K562 (cell line): ENCODE measurements at regions not wholly inside any gene's neighbourhood (a gene's known extent, or its start where the extent isn't known, plus 50 kb on each side); places are given as distances from the start of the nearest gene placed in this dataset.

Source experiments
- ATAC-seq: fragments of 200-7000 bp; cut with Tn5 transposase; 3 replicates; pipeline ENCODE4 v1.9.1; 2020; ENCODE audit warnings: moderate library complexity
- BruUV-seq: library from RNA; stranded (reverse); fragments of 400-500 nt; replicated peaks from 2 replicates; lab custom pipeline; 2021; lab: Mats Ljungman, UMichigan
- CTCF ChIA-PET: fragments of 300-600 bp; formaldehyde crosslinking; extraction: SDS; loops from one replicate; lab custom pipeline; 2021; ENCODE audit warnings: low intra/inter-chr PET ratio; lab: Yijun Ruan, JAX
- POLR2A ChIA-PET: fragments of 300-600, 350-650 bp; sonication (Branson Sonifier 250); formaldehyde crosslinking; extraction: SDS; loops from one replicate; lab custom pipeline; 2021; ENCODE audit warnings: antibody characterized with exemption, inconsistent platforms; lab: Yijun Ruan, JAX
- DNase-seq, 4 experiments: peaks; one replicate each; pipeline versions ENCODE4 v3.0.0 to v3.0.0-alpha.2; 2011 to 2018; ENCODE audit warnings: low spot score in 3 of 4, mixed read lengths in 3 of 4; ENCODE audit errors: extremely low read depth in 1 of 4
- FAIRE-seq: peaks from 2 replicates; lab custom pipeline; 2011; peaks lifted over from hg19 to GRCh38; lab: Jason Lieb, UNC
- H2AFZ ChIP-seq: 2 replicates; pipeline ENCODE4 v1.6.0; 2011; ENCODE audit warnings: low read depth, low read length, control low read depth, inconsistent platforms
- H3K27ac ChIP-seq: fragments of 200-600 bp; 3 replicates; pipeline ENCODE4 v1.8.0; 2011; ENCODE audit warnings: low read depth, mild to moderate bottlenecking, control low read depth, inconsistent platforms, low read length, moderate library complexity, mixed read lengths; ENCODE audit errors: extremely low read depth
- H3K27me3 ChIP-seq, 2 experiments: fragments of 300-600 bp in 1 of 2; 2 replicates in 1 of 2; 3 replicates in 1 of 2; pipeline versions ENCODE4 v1.6.0 to v1.8.0; 2011; ENCODE audit warnings: inconsistent platforms in 2 of 2, low read length in 2 of 2, mild to moderate bottlenecking in 1 of 2, mixed read lengths in 1 of 2, moderate library complexity in 1 of 2; ENCODE audit not compliant: control insufficient read depth in 2 of 2, insufficient read depth in 2 of 2
- H3K36me3 ChIP-seq: fragments of 300-600 bp; 3 replicates; pipeline ENCODE4 v1.8.0; 2011; ENCODE audit warnings: mild to moderate bottlenecking, low read length, inconsistent platforms; ENCODE audit not compliant: control insufficient read depth, insufficient read depth
- H3K4me1 ChIP-seq, 2 experiments: fragments of 200-600 bp in 1 of 2; replicated peaks in 1 of 2; 2 replicates in 1 of 2; 3 replicates in 1 of 2; pipeline versions ENCODE4 v1.5.1 to v1.8.0; 2011; ENCODE audit warnings: inconsistent platforms in 2 of 2, low read length in 2 of 2, mild to moderate bottlenecking in 1 of 2, mixed read lengths in 1 of 2, moderate library complexity in 1 of 2; ENCODE audit not compliant: control insufficient read depth in 2 of 2, insufficient read depth in 2 of 2
- H3K4me2 ChIP-seq: 2 replicates; pipeline ENCODE4 v1.6.1; 2011; ENCODE audit warnings: low read length, control low read depth, inconsistent platforms, mixed read lengths; ENCODE audit not compliant: insufficient read depth
- H3K4me3 ChIP-seq: fragments of 200-600 bp; sonication (generic), shearing (Covaris generic); 2 replicates; pipeline ENCODE4 v1.5.1; 2016; ENCODE audit warnings: control low read depth, inconsistent platforms
- H3K79me2 ChIP-seq: fragments of 200-600 bp; 3 replicates; pipeline ENCODE4 v1.8.0; 2011; ENCODE audit warnings: low read length, inconsistent platforms; ENCODE audit not compliant: control insufficient read depth, insufficient read depth
- H3K9ac ChIP-seq, 2 experiments: 2 replicates each; pipeline versions ENCODE4 v1.6.0 to v1.6.1; 2011; ENCODE audit warnings: low read depth in 2 of 2, low read length in 2 of 2, control low read depth in 1 of 2, inconsistent platforms in 1 of 2, mild to moderate bottlenecking in 1 of 2, mixed read lengths in 1 of 2; ENCODE audit not compliant: insufficient read depth in 1 of 2
- H3K9me1 ChIP-seq: one replicate; pipeline ENCODE4 v1.6.0; 2011; ENCODE audit warnings: inconsistent platforms, mild to moderate bottlenecking, low read length, moderate library complexity; ENCODE audit not compliant: control insufficient read depth, insufficient read depth
- H3K9me3 ChIP-seq: replicated peaks from 2 replicates; pipeline ENCODE4 v1.5.1; 2011; ENCODE audit warnings: low read depth, low read length, inconsistent platforms; ENCODE audit not compliant: control insufficient read depth, insufficient read depth
- H4K20me1 ChIP-seq: replicated peaks from 2 replicates; pipeline ENCODE4 v1.6.1; 2011; ENCODE audit warnings: low read length, inconsistent platforms, mixed read lengths; ENCODE audit not compliant: control insufficient read depth, insufficient read depth
- BACH1 ChIP-seq: fragments of 200-800 bp; sonication (Bioruptor generic); IDR thresholded peaks from 2 replicates; pipeline ENCODE4 v1.6.1; 2016; ENCODE audit warnings: missing genetic modification characterization, missing compliant biosample characterization
- CAMTA2 ChIP-seq: fragments of 250-450 bp; sonication (Bioruptor Pico); conservative IDR thresholded peaks from 2 replicates; pipeline ENCODE4 v1.5.1; 2022
- CXXC5 ChIP-seq: fragments of 250-450 bp; sonication (Bioruptor Pico); IDR thresholded peaks from 2 replicates; pipeline ENCODE4 v1.8.0; 2022; ENCODE audit warnings: inconsistent platforms, mild to moderate bottlenecking, moderate library complexity
- FOXA3 ChIP-seq, 2 experiments: fragments of 450-650 bp in 1 of 2; sonication (generic) in 1 of 2; formaldehyde crosslinking; IDR thresholded peaks in 1 of 2; conservative IDR thresholded peaks in 1 of 2; 2 replicates each; pipeline versions ENCODE4 v1.4.0 to v1.8.0; 2020 to 2022; ENCODE audit warnings: mild to moderate bottlenecking in 2 of 2, missing genetic modification reagents in 1 of 2
- HIVEP1 ChIP-seq: fragments of 250-450 bp; sonication (Bioruptor Pico); IDR thresholded peaks from 2 replicates; pipeline ENCODE4 v1.4.0; 2020; ENCODE audit warnings: mild to moderate bottlenecking
- JUN ChIP-seq, 2 experiments: sonication (generic) in 1 of 2; formaldehyde crosslinking in 1 of 2; IDR thresholded peaks; 2 replicates each; pipeline versions ENCODE4 v1.6.1 to v1.8.0; 2012 to 2022; ENCODE audit warnings: borderline replicate concordance in 2 of 2, mild to moderate bottlenecking in 2 of 2, improper control_type of control experiment in 1 of 2, low read depth in 1 of 2, low read length in 1 of 2, missing genetic modification reagents in 1 of 2
- MECOM ChIP-seq: fragments of 250-450 bp; sonication (Bioruptor Pico); IDR thresholded peaks from 2 replicates; pipeline ENCODE4 v1.8.0; 2022; ENCODE audit warnings: inconsistent platforms
- NR2C1 ChIP-seq, 2 experiments: fragments of 450-650 bp; IDR thresholded peaks; 2 replicates each; pipeline ENCODE4 v1.6.1; 2017; ENCODE audit warnings: mild to moderate bottlenecking in 2 of 2, antibody characterized with exemption in 1 of 2, inconsistent platforms in 1 of 2, missing compliant biosample characterization in 1 of 2, missing genetic modification characterization in 1 of 2
- PHF20 ChIP-seq: fragments of 450-650 bp; IDR thresholded peaks from 2 replicates; pipeline ENCODE4 v1.6.1; 2018; ENCODE audit not compliant: partially characterized antibody
- SIN3B ChIP-seq: fragments of 450-650 bp; IDR thresholded peaks from 2 replicates; pipeline ENCODE4 v1.6.1; 2017; ENCODE audit warnings: low read depth, mild to moderate bottlenecking, moderate library complexity
- SIX5 ChIP-seq, 2 experiments: IDR thresholded peaks; 2 replicates each; pipeline ENCODE4 v1.6.1; 2011; ENCODE audit warnings: low read length in 2 of 2, borderline replicate concordance in 1 of 2, low read depth in 1 of 2, mild to moderate bottlenecking in 1 of 2, moderate library complexity in 1 of 2; ENCODE audit not compliant: insufficient read depth in 1 of 2
- SRSF1 ChIP-seq: fragments of 200-400 bp; formaldehyde crosslinking; IDR thresholded peaks from 2 replicates; pipeline ENCODE4 v1.6.1; 2017; ENCODE audit warnings: mild to moderate bottlenecking, low read depth, low read length, moderate library complexity
- SRSF3 ChIP-seq: fragments of 200-400 bp; formaldehyde crosslinking; IDR thresholded peaks from 2 replicates; pipeline ENCODE4 v1.6.1; 2016; ENCODE audit warnings: mild to moderate bottlenecking, low read length, moderate library complexity; ENCODE audit not compliant: insufficient read depth
- TCF7L2 ChIP-seq: fragments of 150-350 bp; IDR thresholded peaks from 2 replicates; pipeline ENCODE4 v1.6.1; 2016; ENCODE audit warnings: low read depth, mild to moderate bottlenecking, low read length, moderate library complexity
- YY1 ChIP-seq, 3 experiments: IDR thresholded peaks; 2 replicates each; pipeline ENCODE4 v1.6.1; 2011; ENCODE audit warnings: low read length in 2 of 3, mild to moderate bottlenecking in 2 of 3, moderate library complexity in 2 of 3, borderline replicate concordance in 1 of 3, control low read depth in 1 of 3, low read depth in 1 of 3; ENCODE audit not compliant: insufficient read depth in 3 of 3, insufficient replicate concordance in 2 of 3, control insufficient read depth in 1 of 3, insufficient read length in 1 of 3; ENCODE audit errors: extremely low read depth in 1 of 3
- ZC3H11A ChIP-seq: IDR thresholded peaks from 2 replicates; pipeline ENCODE4 v1.6.1; 2012; ENCODE audit warnings: low read depth, low read length, improper control_type of control experiment
- ZKSCAN8 ChIP-seq: fragments of 200-800 bp; sonication (Bioruptor generic); IDR thresholded peaks from 2 replicates; pipeline ENCODE4 v1.6.1; 2016; ENCODE audit warnings: missing genetic modification characterization, missing compliant biosample characterization
- WGBS: fragments of 100-300 bp; shearing (Covaris generic); methylation state at CpG from one replicate; pipeline ENCODE4 v1.1.6; 2016; ENCODE audit warnings: low coverage, mixed read lengths; ENCODE audit not compliant: insufficient coverage; ENCODE audit errors: missing lambda C conversion rate; 5-methylcytosine and 5-hydroxymethylcytosine counted together
- in situ Hi-C: fragments of 300-500 bp; cut with MboI; formaldehyde crosslinking; loops from 4 replicates; pipeline ENCODE4 v1.15.0; 2018; ENCODE audit warnings: inconsistent platforms, mixed read lengths
- intact Hi-C: fragments of 100-400 bp; cut with micrococcal nuclease; formaldehyde crosslinking; loops from 2 replicates; pipeline ENCODE4 v1.14.2; 2022
- TF ChIP-seq, protein P1 (sequence below): fragments of 250-450 bp; sonication (Bioruptor Pico); IDR thresholded peaks from 2 replicates; pipeline ENCODE4 v1.8.0; 2021; ENCODE audit warnings: moderate library complexity, mild to moderate bottlenecking, inconsistent platforms
- TF ChIP-seq, protein P2 (sequence below): fragments of 250-450 bp; sonication (Bioruptor Pico); IDR thresholded peaks from 2 replicates; pipeline ENCODE4 v1.5.1; 2021; ENCODE audit warnings: mild to moderate bottlenecking

DNA sequence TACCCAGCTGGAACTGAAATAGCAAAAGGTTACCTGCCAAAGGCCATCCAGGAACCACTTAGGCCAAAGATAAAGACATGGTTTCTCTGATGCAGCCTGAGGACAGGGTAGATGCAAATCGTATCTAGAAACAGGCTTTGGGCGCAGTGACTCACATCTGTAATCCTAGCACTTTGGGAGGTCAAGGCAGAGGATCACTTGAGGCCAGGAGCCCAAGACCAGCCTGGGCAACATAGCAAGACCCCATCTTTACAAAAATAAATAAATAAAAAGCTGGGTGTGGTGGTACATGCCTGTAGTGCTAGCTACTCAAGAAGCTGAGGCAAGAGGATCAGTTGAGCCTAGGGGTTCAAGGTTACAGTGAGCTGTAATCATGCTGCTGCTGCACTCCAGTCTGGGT, 52.9 kb upstream of the RNF144B start:
- DNase-seq: no peak
- intact Hi-C loops: no loop called here
- ATAC-seq: no peak
- no peak overlapping the region for H3K27ac ChIP-seq
- no peaks in the 10 kb centered on the region for H3K9me3 ChIP-seq
- TF ChIP-seq JUN (IDR thresholded peaks at IDR 0.05; ENCODE audit: borderline replicate concordance, low read depth, low read length) (no peak), JUN (CRISPR knock-in tag; IDR thresholded peaks at IDR 0.05; ENCODE audit: borderline replicate concordance) (no peak), SRSF3 (no peak), SIX5 (IDR thresholded peaks at IDR 0.05; ENCODE audit: borderline replicate concordance in 1 of 2, insufficient read depth in 1 of 2, low read depth in 1 of 2, low read length in 2 of 2) (no peak), CAMTA2 (no peak), TCF7L2 (no peak), YY1 (IDR thresholded peaks at IDR 0.05; ENCODE audit: borderline replicate concordance in 1 of 3, control insufficient read depth in 1 of 3, extremely low read depth in 1 of 3, insufficient read depth in 3 of 3, insufficient read length in 1 of 3, insufficient replicate concordance in 2 of 3, low read depth in 1 of 3, low read length in 2 of 3) (no peak), MECOM (no peak), PHF20 (no peak), CXXC5 (no peak), BACH1 (tag) (no peak), ZC3H11A (no peak), HIVEP1 (CRISPR knock-in tag) (no peak), NR2C1 (IDR thresholded peaks at IDR 0.05) (no peak), NR2C1 (tag; IDR thresholded peaks at IDR 0.05) (no peak), SIN3B (no peak), SRSF1 (no peak), ZKSCAN8 (CRISPR knock-in tag) (no peak), FOXA3 (CRISPR knock-in tag; conservative IDR thresholded peaks at IDR 0.05 in 1 of 2, IDR thresholded peaks at IDR 0.05 in 1 of 2) (no peak)
- TF ChIP-seq, protein P1, sequence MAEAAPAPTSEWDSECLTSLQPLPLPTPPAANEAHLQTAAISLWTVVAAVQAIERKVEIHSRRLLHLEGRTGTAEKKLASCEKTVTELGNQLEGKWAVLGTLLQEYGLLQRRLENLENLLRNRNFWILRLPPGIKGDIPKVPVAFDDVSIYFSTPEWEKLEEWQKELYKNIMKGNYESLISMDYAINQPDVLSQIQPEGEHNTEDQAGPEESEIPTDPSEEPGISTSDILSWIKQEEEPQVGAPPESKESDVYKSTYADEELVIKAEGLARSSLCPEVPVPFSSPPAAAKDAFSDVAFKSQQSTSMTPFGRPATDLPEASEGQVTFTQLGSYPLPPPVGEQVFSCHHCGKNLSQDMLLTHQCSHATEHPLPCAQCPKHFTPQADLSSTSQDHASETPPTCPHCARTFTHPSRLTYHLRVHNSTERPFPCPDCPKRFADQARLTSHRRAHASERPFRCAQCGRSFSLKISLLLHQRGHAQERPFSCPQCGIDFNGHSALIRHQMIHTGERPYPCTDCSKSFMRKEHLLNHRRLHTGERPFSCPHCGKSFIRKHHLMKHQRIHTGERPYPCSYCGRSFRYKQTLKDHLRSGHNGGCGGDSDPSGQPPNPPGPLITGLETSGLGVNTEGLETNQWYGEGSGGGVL (CRISPR knock-in tag): no peak
- TF ChIP-seq, protein P2, sequence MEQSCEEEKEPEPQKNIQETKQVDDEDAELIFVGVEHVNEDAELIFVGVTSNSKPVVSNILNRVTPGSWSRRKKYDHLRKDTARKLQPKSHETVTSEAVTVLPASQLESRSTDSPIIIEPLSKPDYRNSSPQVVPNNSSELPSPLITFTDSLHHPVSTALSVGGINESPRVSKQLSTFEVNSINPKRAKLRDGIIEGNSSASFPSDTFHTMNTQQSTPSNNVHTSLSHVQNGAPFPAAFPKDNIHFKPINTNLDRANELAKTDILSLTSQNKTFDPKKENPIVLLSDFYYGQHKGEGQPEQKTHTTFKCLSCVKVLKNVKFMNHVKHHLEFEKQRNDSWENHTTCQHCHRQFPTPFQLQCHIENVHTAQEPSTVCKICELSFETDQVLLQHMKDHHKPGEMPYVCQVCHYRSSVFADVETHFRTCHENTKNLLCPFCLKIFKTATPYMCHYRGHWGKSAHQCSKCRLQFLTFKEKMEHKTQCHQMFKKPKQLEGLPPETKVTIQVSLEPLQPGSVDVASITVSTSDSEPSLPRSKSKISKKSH: no peak
- no peak overlapping the region for H3K4me2 ChIP-seq
- no peaks in the 10 kb centered on the region for H3K36me3 ChIP-seq
- no peaks in the 10 kb centered on the region for H3K4me1 ChIP-seq
- H3K27me3 ChIP-seq: no peaks in the 10 kb centered on the region
- FAIRE-seq: no peak
- no peaks in the 10 kb centered on the region for H3K9me1 ChIP-seq
- WGBS: 0% methylated on average over 2 of the region's 2 CpGs
- in situ Hi-C loops: no loop called here
- no peaks in the 10 kb centered on the region for H3K79me2 ChIP-seq
- H3K9ac ChIP-seq: no peak overlapping the region
- no peak overlapping the region for H3K4me3 ChIP-seq
- H2AFZ ChIP-seq: no peak overlapping the region
- POLR2A ChIA-PET: no interaction called here
- no peaks in the 10 kb centered on the region for H4K20me1 ChIP-seq
- BruUV-seq: no TSS peak
- CTCF ChIA-PET: no interaction called here
